HG03280 (cell line): ENCODE measurements at regions not wholly inside any gene's neighbourhood (a gene's known extent, or its start where the extent isn't known, plus 50 kb on each side); places are given as distances from the start of the nearest gene placed in this dataset.

Experiments
- ATAC-seq: cut with Tn5 transposase; IDR thresholded peaks from one replicate; pipeline ENCODE4 v1.9.1; 2021; ENCODE audit warnings: mild to moderate bottlenecking, moderate library complexity; ENCODE audit not compliant: unreplicated experiment

DNA sequence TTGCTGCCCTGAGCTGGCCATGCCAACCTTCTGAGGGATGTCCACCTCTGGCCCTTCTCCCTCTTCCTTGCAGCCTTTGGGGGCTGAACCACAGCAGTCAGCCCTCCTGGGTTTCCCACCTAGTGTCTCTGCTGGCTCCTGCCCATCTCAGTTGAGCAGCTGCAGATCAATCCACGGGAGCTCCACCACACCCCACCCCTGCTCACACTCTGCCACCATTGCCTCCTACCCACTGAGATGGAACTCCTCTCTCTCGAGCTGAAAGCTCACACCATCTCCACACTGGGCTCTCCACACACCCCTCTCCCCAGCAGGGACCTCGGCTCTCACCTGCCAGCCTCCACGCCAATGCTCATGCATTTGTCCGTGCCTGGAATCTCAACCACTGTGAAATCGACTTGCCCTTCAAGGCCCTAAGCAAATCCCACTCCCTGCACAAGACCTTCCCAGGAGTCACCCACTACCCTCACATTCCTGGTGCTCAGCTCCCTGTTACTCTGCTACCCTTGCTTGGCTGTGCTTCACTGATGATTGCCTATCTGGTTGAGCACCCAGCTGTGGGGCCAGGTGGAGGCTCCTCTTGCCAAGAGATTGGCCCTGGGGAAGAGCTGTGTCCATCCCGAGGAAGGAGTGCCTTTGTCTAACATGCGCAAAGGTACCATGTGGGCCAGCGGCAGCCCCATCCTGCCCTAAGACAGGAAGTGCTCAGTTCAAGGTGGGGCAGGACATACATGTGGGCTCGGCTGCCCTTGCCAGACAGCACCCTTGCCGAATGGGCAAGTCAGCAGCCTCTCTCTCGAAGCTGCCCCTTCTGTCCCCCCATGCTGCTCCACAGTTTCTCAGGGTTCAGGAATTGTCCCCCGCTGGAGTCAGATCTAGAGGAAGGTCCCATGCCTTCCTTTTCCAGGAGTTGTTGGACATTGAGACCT lies 208.7 kb downstream of the CYP26B1 start:
- ATAC-seq: no peak

DNA sequence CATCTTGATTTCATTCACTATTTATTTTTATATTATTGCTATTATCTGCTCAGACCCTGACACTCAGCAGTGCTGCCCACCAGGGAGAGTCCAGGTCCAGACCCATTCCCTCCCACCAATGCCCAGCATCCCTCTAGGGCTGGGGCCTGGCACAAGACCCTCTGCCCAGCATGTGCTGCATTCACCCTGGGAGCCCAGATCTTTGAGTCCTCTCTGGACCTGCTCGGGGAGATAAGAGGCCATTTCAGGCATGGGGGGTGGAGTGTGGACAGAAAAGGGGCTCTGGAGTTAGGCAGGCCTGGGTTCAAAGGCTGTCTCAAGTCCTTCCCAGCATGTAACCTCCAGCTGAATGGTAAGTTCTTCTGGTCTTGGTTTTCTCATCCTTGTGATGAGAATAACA lies 209.6 kb downstream of the CYP26B1 start:
- ATAC-seq: no peak

DNA sequence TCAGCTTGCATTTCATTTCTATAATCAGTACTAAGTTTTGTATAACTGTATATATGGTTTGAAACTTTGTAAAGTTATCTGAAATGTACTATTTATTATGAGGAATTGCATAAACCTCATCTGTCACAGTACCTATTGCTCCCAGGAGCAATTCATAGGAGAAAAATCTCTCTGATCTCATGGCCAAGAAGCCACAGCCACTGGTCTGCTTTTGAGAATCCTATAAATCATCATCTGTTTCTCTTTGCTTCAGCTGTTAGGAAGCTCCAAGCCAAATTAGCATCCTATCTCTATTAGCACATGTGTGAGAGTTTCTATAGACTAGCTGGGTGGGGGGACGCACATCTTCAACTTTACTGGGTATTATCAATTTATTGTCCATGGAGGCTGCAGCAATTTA lies 210.3 kb downstream of the CYP26B1 start:
- ATAC-seq: no peak

DNA sequence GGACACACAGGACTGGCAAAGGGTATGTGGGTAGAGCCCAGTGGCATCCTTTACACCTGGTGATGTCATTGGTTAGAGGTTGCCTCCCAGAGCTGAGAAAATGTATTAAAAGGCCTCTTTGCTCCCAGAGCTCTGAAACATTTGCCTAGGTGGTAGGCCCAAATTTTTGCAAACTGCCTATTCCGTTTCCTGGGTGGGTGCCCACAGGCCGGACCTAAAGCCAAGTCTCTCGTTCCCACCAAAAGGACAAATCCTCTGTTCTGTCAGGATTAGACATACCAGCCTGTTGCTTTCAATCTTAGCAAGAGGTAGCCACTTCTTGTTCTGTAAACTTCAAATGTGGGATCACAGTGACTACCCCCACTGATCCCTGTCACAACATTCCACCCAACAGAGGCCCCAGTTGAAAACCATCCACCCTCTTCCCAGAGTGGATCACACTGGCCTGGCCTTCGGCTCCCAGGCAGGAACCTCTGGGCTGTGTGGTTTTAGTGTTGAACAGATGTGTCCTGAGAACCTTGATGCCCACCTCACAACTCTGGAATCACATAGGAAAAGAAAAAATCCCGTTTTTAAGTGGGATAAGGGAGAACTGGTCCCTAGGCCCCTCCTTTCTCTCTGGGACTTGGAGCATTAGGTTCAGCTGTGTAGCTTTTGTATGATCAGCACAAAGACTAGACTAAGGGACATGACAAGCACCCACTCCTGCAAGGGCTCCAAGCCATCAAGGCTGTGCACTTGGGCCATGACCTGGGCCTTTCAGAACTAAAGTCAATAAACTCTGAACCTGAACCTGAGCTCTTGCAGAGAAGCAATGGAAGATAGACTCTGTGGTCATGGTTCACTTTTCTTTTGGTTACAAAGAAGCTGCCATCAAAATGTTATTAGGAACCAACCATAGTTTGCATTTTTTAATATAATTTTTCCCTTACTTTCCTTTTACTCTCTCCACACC lies 211.3 kb downstream of the CYP26B1 start:
- no peak for ATAC-seq

DNA sequence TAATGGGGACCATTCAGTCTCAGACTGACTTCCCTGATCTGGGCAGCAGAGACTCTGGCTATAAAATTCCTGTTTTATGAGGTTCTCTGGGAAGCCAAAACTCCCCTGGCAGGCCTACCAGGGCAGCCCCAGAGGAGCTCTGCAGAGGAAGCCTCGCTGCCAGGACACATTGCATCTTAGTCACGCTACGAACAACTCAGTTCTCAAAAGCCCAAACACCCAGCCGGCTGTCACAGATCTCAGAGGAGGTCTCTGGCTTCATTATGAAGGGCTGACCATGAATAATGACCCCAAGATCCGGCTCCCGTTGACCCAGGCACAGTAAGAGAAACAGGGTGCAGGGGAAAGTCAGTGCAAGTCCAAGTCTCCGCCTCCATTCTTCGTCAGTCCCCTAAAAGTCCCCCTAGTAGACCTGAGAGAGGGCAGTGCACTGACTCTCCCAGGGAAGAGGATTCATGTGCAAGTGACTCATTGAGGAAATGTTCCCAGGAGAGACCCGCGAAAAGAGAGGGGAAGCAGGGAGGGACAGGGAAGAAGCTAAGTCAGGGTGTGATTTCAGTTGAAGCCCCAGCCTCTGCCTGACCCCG lies 212.3 kb downstream of the CYP26B1 start:
- ATAC-seq: no peak

DNA sequence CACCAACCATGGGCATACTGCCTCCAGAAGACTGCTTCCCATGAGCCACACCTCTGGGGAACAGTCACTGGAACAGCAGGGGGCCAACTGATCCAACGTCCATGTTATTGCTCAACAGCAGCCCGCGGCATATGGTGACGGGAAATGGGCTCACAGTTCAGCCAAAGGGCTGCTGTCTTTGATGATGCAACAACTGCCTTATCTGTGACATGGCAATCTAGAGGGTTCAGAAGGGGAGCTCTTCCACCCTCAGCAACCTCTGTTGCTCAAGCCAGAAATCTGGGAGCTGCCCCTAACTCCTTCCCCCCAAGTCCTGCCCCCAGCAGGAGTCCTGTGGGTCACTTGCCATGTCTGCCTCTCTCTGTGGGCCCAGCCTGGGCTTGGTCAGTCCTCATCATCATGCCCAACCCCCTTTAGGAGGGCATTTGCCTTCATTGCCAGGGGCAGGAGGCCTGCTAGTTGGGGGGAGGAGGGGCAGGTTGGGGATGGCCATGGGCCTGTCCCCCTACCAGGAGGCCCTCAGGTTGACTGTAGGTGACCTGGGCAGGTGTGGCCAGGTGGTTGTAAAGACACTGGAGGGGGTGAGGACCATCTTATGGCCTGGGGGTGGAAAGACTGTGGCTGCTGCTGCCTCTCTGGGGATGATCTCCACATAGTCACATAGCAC lies 212.9 kb downstream of the CYP26B1 start:
- no peak for ATAC-seq

DNA sequence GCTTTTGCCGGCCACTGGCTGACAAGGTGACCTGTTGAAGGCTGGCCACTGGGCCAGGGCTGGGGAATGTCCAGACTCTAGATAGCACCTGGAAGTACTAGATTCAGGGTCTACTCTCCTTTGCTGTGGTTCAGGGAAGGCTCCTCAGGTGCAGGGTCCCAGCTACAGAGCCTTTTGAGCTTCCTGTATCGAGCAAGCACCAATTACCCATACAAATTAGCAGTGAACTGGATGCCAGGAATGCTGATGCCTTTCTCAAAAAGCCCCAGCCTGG lies 213.4 kb downstream of the CYP26B1 start:
- no peak for ATAC-seq

DNA sequence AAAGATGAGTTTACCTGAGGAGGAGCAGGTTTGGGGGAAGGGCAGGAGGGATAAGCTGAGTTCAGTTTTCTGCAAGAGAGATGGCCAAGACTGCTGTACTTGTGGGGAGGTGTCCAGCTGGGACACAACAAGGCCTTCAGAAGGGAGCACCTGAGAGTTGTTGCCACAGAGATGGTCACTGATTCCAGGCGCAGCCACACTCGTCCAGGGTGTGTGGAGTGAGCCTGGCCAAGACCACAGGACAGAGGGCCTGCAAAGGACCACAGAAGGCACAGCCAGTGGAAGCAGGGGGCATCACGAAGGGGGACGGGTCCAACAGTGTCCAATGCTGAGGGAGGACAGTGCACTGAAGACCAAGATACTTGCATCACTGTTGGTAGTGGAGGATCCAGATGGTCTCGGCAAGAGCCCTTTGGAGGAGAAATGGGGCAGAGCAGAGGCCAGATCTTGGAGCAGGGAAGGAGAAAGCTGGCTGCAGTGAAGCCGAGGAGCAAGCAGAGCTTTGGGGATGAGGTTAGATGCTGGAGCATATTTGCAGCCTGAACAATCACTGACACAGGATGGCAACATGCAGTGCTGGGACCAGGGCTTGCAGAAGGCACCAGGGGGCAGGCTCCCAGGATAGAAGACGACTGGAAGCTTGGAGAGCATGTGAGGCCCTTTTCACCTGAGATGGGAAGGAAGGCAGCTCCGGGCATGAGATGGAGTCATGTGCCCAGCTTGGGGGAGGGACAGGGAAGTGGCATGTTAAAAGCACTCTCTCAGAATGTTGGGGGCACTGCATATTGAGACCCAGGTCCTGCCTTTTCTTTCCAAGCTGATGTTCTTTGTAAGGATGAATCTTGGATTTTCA lies 214.0 kb downstream of the CYP26B1 start:
- no peak for ATAC-seq

DNA sequence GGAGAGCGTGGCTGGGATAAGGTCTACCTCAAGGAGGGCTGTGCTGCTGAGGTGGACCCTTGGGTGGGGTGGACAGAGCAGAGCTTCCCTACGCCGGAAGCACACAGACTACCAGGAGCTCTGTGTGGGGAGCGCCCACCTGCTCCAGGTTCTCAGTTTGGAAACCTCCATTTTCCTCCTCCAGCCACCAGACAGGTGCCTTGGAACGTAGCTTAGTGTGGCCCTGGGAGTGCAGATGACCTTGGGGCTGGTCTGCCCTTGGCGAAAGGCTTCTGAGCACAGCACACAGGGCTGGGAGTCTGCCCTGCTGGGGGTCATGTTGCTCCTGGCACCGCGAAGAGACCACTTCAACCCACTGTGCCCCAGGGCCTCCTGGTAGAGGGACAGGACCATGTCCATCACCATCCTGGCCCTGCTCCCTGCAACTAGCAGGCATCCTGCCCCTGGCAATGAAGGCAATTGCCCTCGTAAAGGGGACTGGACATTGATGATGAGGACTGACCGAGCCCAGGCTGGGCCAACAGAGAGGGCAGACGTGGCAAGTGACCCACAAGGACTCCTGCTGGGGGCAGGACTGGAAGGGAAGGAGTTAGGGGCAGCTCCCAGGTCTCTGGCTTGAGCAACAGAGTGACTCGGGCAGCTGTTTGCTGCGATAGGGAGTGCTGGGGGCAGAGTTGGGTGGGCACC lies 214.7 kb downstream of the CYP26B1 start:
- ATAC-seq: no peak

DNA sequence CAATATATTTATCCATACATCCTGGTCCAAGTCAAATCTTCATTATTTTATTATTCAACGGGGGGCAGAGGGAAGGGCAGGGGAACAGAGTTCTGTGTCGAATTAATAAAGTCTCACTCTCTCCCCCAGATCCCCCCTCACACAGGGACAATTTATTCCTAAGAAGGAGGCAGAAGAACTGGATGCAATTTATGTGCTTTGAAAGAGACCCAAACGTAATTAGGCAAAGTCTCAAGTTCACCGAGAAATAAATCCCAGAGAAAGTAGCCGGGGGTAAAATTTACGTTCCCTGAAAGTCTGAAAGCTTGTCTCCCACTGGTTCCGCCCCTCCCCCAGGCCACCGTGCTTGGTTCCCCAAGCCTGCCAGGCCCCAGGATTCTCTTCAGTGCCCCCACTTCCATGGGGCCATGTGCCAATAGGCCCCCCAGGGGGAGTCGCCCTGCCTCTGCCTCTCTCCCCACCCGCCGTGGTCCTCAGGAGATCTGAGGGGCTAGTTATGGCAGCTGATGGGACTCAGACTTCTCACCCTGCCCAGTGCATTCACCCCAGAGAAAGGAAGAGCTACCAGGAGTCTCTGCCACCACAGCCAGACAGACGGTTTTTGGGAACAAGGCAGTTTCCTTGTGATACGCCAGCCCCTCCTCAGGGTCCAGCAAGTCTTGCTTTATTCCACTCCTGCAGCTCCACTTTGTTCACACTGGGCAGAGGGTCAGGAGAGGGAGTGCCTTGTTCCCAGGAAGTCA lies 215.5 kb downstream of the CYP26B1 start:
- ATAC-seq: no peak

DNA sequence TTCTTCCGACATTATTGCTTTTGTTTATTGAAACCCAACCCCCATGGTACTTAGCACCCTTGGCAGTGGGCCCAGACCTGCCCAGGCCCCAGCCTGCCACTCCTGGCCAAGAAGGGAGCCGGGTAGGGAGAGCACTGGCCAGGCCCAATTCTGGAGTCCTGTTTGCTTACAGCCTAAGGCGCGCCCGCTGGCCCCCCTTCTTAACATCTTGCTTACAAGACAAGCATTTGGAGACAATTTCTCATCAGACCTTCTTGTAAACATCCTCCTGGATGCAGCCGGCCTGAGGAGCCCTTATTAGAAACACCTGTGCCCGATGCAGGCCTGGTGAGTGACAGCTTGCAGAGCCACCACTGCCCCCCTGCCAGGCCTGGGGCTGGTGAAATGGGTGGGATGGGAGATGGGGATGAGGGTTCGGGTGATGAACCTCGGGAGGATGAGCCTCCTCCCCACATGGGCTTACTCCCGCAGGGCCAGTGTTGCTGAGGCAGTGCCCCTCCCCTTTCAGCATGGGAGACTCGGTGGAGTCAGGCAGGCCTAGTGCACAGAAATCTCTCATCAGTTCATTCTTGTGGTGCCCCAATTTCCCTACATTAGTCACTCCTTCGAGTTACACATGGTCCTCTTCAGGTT lies 217.5 kb downstream of the CYP26B1 start:
- no peak for ATAC-seq

DNA sequence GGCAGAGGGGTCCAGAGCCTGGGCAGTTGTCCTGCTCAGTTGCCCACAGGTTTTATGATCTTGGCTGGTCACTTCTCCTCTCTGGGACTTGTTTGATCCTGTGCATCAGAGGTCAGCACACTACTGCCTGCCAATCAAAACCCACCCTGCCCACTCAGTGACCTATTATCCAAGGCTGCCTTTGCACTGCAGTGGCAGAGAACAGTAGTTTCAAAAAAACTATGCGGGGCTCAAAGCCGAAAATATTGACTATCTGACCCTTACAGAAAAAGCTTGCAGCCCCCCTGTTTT lies 218.2 kb downstream of the CYP26B1 start:
- ATAC-seq: no peak

DNA sequence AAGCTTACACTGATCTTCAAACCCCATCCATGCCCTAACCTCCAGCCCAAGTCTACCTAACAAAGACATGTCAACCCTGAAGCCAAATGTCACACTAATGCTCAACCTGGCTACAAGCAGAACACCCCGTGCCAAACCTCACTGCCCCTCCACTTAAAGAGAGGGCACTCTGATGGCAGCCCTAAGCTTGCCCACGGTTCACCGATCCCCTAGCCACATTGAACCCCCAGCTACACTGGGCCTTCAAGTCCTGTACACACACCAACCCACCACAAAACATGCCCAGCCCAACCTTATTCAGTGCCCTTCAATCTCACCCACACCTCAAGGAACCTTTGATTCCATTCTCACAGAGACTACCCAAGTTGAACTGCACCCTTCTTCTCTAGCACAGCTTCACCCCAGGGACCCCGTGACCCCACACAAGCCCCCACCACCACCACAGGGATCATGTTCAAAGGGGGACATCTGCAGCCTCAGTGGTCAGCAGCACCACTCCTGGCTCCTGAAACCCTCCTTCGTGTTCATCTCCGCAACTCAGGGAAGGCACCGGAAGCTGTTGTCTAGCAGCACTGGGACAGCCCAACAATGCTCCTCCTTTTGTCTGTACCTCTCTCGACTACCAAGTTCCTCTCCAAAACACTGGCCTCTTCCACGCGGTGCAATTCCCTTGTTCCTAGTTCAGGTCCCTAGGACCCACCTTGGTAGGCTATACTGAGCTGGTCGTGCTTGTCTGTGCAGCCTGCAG lies 218.8 kb downstream of the CYP26B1 start:
- ATAC-seq: no peak

DNA sequence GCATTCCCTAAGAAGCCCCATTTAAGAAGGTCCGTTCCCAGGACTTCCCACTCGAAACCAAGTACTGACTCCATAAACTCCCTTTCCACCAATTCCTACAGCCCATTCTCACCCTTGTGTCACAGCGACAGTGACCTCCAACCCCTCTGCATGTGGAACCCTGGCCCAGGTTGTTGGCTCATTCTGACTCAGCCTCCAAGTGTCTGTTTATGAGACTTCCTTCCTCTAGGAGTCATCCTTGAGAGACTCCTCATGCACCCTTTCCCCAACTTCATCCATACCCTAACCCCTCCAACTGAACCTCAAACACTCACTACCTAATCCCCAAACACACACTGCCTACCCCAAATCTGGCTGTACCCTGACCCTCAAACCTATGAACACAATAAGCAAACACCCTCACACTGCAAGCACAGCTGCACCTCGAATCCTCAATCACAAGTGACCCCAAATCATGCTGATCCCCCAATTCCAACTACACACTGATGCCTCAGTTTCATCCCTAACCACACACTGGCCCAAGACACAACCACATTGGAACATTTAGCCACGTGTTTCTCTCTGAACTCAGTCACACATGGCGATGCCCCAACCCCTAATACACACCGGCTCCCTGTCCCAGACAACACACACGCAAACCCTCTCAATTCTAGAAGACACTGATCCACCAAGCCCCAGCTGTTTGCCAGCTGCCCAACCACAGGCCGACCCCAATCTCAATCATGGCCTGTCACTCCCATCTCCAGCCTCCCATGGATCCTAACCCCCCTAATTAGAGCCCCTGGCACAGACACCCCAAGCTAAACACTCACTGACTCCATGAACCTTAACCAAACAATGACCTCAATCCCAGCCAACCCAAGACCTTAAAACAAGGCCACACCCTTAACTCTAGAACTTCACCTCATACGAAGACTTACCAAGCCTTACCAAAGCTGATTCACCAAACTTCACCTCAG lies 219.6 kb downstream of the CYP26B1 start:
- ATAC-seq: no peak

DNA sequence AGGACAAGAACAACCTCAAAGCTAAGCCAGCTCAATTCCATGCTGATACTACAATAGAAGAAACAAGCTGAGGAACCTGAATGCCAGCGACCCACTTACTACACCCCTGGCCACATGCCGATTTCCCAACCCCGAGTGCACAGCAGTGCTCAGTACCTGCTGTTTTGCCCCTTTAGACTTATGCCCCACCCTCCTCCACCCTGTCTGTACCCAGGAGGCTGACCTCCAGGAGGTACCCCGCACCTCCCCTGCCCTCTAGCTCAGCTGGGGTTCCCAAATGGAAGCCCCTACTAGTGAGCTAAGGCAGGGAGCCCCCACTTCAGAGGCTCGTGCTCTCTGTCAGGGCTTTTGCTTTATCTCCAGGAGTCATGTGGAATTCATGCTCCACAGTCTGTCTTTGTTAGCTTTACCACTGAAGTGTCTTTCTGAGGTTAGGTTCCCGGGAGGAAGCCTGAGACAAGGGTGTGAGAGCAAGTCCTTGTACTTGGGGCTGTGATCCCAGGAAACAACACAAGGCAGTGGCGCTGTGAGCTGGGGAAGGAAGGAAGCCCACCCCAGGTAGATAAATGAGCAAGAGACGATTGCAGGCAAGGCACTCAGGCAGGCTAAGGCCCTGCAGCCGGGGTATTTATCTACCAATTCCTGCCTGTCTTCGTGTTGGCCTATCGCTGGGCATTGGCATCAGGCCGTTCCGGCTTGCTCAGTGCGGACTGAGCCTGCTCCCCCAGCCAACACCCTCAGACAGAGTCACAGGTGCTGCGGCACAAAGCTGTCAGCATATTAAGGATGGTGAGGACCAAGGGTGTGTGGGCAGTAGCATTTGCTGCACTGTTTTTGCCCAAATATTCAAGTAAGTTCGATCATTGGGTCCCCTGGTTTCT lies 220.5 kb downstream of the CYP26B1 start:
- ATAC-seq: no peak

DNA sequence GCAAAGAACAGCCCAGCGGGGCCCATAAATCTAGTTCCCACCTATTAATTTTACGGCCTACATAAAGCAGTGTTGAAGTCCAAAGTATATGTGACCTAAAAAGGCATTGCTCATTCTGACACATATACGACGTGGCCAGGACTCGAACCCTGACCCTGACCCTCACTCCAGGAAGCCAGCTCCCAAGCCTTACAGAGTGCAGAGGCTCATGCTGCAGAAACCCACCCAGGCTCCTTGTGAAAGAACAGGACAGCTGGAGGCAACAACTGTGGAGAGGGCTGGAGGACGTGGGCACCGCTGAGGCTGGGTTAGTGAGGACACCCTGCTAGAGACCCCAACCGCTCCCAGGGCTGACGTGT lies 221.6 kb downstream of the CYP26B1 start:
- no peak for ATAC-seq
